GM12864 (cell line): ENCODE measurements at regions not wholly inside any gene's neighbourhood (a gene's known extent, or its start where the extent isn't known, plus 50 kb on each side); places are given as distances from the start of the nearest gene placed in this dataset.

Experiments
- DNase-seq: peaks from one replicate; pipeline ENCODE4 v3.0.0-alpha.2; 2011; ENCODE audit warnings: low read depth
- H3K4me3 ChIP-seq: 2 replicates; pipeline ENCODE4 v1.5.1; 2011; ENCODE audit warnings: mild to moderate bottlenecking, low read depth, low read length, control low read depth
- TF ChIP-seq, protein P1 (sequence below): IDR thresholded peaks from 2 replicates; pipeline ENCODE4 v1.5.1; 2011; ENCODE audit warnings: low read depth, mild to moderate bottlenecking, moderate library complexity, low read length, control low read depth, inconsistent platforms; ENCODE audit errors: missing control alignments

GRCh38 chr4:151874328-151874727, 113.5 kb upstream of the GATB start:
- H3K4me3 ChIP-seq, result no peak overlapping the region
- TF ChIP-seq, protein P1, sequence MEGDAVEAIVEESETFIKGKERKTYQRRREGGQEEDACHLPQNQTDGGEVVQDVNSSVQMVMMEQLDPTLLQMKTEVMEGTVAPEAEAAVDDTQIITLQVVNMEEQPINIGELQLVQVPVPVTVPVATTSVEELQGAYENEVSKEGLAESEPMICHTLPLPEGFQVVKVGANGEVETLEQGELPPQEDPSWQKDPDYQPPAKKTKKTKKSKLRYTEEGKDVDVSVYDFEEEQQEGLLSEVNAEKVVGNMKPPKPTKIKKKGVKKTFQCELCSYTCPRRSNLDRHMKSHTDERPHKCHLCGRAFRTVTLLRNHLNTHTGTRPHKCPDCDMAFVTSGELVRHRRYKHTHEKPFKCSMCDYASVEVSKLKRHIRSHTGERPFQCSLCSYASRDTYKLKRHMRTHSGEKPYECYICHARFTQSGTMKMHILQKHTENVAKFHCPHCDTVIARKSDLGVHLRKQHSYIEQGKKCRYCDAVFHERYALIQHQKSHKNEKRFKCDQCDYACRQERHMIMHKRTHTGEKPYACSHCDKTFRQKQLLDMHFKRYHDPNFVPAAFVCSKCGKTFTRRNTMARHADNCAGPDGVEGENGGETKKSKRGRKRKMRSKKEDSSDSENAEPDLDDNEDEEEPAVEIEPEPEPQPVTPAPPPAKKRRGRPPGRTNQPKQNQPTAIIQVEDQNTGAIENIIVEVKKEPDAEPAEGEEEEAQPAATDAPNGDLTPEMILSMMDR, result no peak
- no peak for DNase-seq

DNA sequence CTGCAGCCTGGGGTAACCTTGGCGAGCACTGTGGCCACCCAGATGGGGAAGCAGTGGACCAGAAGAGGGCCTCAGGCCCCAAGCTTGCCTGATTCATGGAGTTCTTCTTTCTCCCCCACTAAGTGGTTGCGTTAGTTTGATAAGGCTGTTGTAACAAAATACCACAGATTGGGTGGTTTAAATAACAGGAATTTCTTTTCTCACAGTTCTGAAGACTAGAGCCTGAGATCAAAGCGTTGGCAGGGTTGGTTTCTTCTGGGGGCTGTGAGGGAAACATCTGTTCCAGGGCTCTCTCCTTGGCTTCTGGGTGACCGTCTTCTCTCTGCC, 105.7 kb upstream of the GATB start:
- DNase-seq, result no peak
- no peak overlapping the region for H3K4me3 ChIP-seq
- TF ChIP-seq, protein P1, result no peak

DNA sequence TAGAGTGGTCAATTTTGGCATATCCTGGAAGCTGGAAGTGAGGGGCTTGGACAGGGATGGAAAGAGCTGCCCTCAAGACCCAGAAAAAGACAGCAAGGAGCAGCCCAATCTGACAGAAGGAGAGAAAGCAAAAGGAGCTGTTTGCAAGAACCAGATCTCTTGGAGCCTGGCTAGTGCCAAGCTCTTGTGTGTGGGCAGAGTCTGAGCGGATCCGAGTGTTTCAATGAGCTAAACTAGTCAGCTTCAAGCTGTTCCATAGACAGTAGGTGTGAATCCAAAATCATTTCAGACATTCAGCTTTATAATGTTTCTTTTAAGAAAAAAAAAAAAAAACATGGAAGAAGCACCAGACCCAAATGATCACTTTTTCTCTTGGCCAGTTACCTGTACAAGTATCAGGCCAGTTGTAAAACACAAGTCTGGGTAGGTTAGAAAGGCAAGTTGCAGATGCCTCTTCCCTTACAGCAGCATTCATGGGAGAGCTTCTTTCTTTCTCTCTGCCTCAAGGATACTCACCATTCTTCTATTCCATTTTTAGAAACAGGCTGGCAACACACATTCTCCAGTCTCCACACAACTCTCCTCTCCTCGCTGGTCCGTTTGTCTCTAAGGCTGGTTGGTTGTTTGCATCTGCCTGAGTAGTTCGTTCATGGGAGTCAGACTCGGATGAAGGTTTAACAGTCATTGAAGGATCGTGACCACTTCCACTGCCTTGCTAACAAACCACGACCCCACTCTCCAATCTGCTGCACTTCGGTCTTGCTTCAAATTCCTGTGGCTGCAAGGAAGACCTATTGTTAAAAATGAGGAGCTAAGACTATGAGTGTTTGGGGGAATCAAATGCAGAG, 105.2 kb upstream of the GATB start:
- DNase-seq, result no peak
- no peak overlapping the region for H3K4me3 ChIP-seq
- TF ChIP-seq, protein P1, result no peak

DNA sequence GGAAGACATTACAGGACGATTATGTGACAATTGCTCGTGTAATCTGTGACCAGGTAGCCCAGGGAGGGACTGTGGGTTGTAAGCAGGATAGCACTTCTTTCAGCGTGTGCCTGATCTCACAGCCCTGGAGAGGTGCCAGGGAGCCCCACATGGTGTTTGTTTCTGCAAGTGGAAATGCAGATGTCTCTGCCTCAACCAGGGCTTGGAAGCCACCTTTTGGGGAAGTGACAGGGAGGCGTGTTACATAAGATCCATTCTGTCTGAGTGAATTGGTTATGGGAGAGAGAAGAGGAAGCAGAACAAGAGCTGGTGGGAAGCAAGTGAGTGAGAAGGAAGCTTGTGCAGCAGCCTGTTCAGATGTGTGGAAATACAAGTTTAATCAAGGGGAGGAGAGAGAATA, 104.5 kb upstream of the GATB start:
- no peak for DNase-seq
- no peak overlapping the region for H3K4me3 ChIP-seq

GRCh38 chr4:151864068-151864467, 103.3 kb upstream of the GATB start:
- DNase-seq, result no peak
- TF ChIP-seq, protein P1, result no peak
- no peak overlapping the region for H3K4me3 ChIP-seq

More for the DNA sequence above, 104.5 kb upstream of the GATB start:
- TF ChIP-seq, protein P1, result no peak

GRCh38 chr4:151862766-151863165, 102.0 kb upstream of the GATB start:
- H3K4me3 ChIP-seq, result no peak overlapping the region
- TF ChIP-seq, protein P1, result no peak
- DNase-seq, result no peak

DNA sequence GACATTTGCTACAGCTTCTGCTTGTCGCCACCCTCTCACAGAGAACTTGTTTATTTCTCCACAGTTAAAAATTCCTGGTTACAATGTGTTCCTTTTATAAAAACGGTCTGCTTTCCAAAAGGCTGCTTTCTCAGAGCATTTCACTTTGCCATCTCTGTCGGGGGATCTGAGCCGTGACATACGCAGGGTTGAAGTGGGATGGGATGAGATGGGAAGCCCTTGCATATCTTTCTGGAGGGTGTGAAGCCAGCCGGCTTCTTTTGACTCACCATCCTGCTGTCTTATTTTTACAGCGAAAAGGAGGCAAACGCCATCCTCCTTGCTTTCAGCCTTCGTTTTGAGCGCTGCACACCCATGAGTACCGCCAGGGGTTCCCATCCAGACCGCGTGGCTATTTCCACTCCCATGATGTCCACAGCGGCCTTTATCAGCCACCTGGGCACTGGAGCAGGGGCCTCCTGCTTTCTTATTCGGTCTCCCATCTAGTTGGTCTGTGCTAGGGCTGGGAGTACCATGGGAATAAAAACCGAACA, 99.8 kb upstream of the GATB start:
- no peak for DNase-seq
- TF ChIP-seq, protein P1, result no peak
- no peak overlapping the region for H3K4me3 ChIP-seq
